Neural progenitor cell (in vitro differentiated cells): ENCODE measurements at regions not wholly inside any gene's neighbourhood (a gene's known extent, or its start where the extent isn't known, plus 50 kb on each side); places are given as distances from the start of the nearest gene placed in this dataset.

Source experiments
- DNase-seq: peaks from one replicate; pipeline ENCODE4 v3.0.0-alpha.2; 2016; ENCODE audit warnings: low spot score
- H2AFZ ChIP-seq: fragments of 200-600 bp; sonication (generic); replicated peaks from 2 replicates; pipeline ENCODE4 v1.6.1; 2016; ENCODE audit warnings: antibody characterized with exemption
- H3F3A ChIP-seq: fragments of 200-600 bp; sonication (generic); 2 replicates; pipeline ENCODE4 v1.6.1; 2016; ENCODE audit warnings: antibody characterized with exemption, low read depth
- H3K27ac ChIP-seq: fragments of 200-600 bp; sonication (generic); 2 replicates; pipeline ENCODE4 v1.5.1; 2016; ENCODE audit warnings: mild to moderate bottlenecking
- H3K27me3 ChIP-seq: fragments of 200-600 bp; sonication (generic); 2 replicates; pipeline ENCODE4 v1.6.1; 2016; ENCODE audit warnings: mild to moderate bottlenecking, moderate library complexity
- H3K36me3 ChIP-seq: fragments of 200-600 bp; sonication (generic); 2 replicates; pipeline ENCODE4 v1.5.1; 2016
- H3K4me1 ChIP-seq: fragments of 200-600 bp; sonication (generic); 2 replicates; pipeline ENCODE4 v1.6.1; 2016; ENCODE audit warnings: mixed run types
- H3K4me2 ChIP-seq: fragments of 200-600 bp; sonication (generic); 2 replicates; pipeline ENCODE4 v1.6.1; 2016
- H3K4me3 ChIP-seq: fragments of 200-600 bp; sonication (generic); 2 replicates; pipeline ENCODE4 v1.5.1; 2016
- H3K79me2 ChIP-seq: fragments of 200-600 bp; sonication (generic); 2 replicates; pipeline ENCODE4 v1.6.1; 2016; ENCODE audit warnings: low read depth
- H3K9ac ChIP-seq: fragments of 200-600 bp; sonication (generic); 2 replicates; pipeline ENCODE4 v1.6.1; 2016
- H3K9me3 ChIP-seq: fragments of 200-600 bp; sonication (generic); 2 replicates; pipeline ENCODE4 v1.5.1; 2016; ENCODE audit warnings: low read depth
- H4K20me1 ChIP-seq: fragments of 200-600 bp; sonication (generic); 2 replicates; pipeline ENCODE4 v1.6.1; 2016; ENCODE audit warnings: low read depth
- H3K27ac Mint-ChIP-seq: 3 replicates; pipeline ENCODE4 v1.8.0; 2021; ENCODE audit warnings: mixed read lengths
- H3K27me3 Mint-ChIP-seq: 2 replicates; pipeline ENCODE4 v1.8.0; 2022; ENCODE audit warnings: low read depth, mild to moderate bottlenecking, inconsistent platforms, moderate library complexity, mixed read lengths; ENCODE audit not compliant: insufficient read depth
- H3K36me3 Mint-ChIP-seq: 3 replicates; pipeline ENCODE4 v1.8.0; 2021; ENCODE audit warnings: mixed read lengths
- H3K4me1 Mint-ChIP-seq: 3 replicates; pipeline ENCODE4 v1.8.0; 2021; ENCODE audit warnings: mixed read lengths
- H3K4me3 Mint-ChIP-seq: 3 replicates; pipeline ENCODE4 v1.8.0; 2021; ENCODE audit warnings: mild to moderate bottlenecking, moderate library complexity, mixed read lengths
- H3K9me3 Mint-ChIP-seq: 3 replicates; pipeline ENCODE4 v1.8.0; 2020; ENCODE audit warnings: mixed read lengths
- CTCF ChIP-seq: fragments of 200-600 bp; sonication (generic); IDR thresholded peaks from 2 replicates; pipeline ENCODE4 v1.5.1; 2017; ENCODE audit warnings: antibody characterized with exemption, mild to moderate bottlenecking
- EZH2 ChIP-seq: fragments of 200-600 bp; sonication (generic); IDR thresholded peaks from 2 replicates; pipeline ENCODE4 v1.6.1; 2017; ENCODE audit warnings: antibody characterized with exemption, mild to moderate bottlenecking, moderate library complexity
- EZH2phosphoT487 ChIP-seq: fragments of 200-600 bp; sonication (generic); IDR thresholded peaks from 2 replicates; pipeline ENCODE4 v1.6.1; 2017; ENCODE audit warnings: antibody characterized with exemption

DNA sequence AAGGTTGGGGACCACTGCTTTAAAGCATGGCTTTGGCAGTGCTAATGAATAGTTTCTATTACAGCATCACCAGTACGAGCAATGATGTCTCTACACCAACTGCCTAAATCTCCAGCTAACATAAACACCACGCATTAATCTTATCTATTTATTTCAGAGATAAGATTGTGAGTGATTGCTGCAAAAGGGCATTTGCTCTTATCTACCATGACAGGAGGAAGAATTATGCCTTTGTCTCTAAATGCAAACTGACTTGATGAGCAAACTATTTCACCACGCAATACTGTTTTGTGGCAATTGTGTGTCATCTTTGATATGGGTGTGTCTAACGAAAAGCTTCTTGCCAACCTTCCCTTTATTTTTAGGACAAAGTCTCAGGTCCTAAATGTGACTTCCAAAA, 684.9 kb downstream of the SORCS1 start:
- Mint-ChIP-seq H3K4me3 (no peak overlapping the region), H3K27ac (no peak overlapping the region), H3K9me3 (no peaks in the 10 kb centered on the region), H3K4me1 (no peaks in the 10 kb centered on the region), H3K27me3 (peaks cover 3% of the 10 kb centered on the region), H3K36me3 (no peaks in the 10 kb centered on the region)
- H3K9ac ChIP-seq, result no peak overlapping the region
- no peaks in the 10 kb centered on the region for H3K9me3 ChIP-seq
- H3K79me2 ChIP-seq, result no peaks in the 10 kb centered on the region
- H4K20me1 ChIP-seq, result no peaks in the 10 kb centered on the region
- no peak overlapping the region for H3K4me2 ChIP-seq
- TF ChIP-seq EZH2, result no peak
- no peak for TF ChIP-seq CTCF
- no peak for TF ChIP-seq EZH2phosphoT487
- H3K4me3 ChIP-seq, result no peak overlapping the region
- H3K36me3 ChIP-seq, result no peaks in the 10 kb centered on the region
- no peaks in the 10 kb centered on the region for H3K4me1 ChIP-seq
- H3F3A ChIP-seq, result no peaks in the 10 kb centered on the region
- no peak for DNase-seq
- H2AFZ ChIP-seq, result no peak overlapping the region
- no peaks in the 10 kb centered on the region for H3K27me3 ChIP-seq
- H3K27ac ChIP-seq, result no peak overlapping the region

- Mint-ChIP-seq H3K4me1 (no peaks in the 10 kb centered on the region), H3K27me3 (no peaks in the 10 kb centered on the region), H3K27ac (no peak overlapping the region), H3K4me3 (no peak overlapping the region), H3K36me3 (no peaks in the 10 kb centered on the region), H3K9me3 (peaks cover 3% of the 10 kb centered on the region)
- Histone ChIP-seq H4K20me1 (no peaks in the 10 kb centered on the region), H3K4me3 (no peak overlapping the region), H3K4me2 (no peak overlapping the region), H3K4me1 (no peaks in the 10 kb centered on the region), H3K9me3 (no peaks in the 10 kb centered on the region), H3F3A (no peaks in the 10 kb centered on the region), H3K36me3 (no peaks in the 10 kb centered on the region), H3K27me3 (no peaks in the 10 kb centered on the region), H3K27ac (no peak overlapping the region), H2AFZ (no peak overlapping the region), H3K79me2 (no peaks in the 10 kb centered on the region), H3K9ac (no peak overlapping the region)
- no peak for DNase-seq
- TF ChIP-seq CTCF (no peak), EZH2 (no peak), EZH2phosphoT487 (no peak)
Measured at GRCh38 chr10:106474876-106475275, 689.6 kb downstream of the SORCS1 start.

GRCh38 chr10:106473129-106473685, 691.3 kb downstream of the SORCS1 start:
- Histone ChIP-seq H3K27me3 (no peaks in the 10 kb centered on the region), H2AFZ (no peak overlapping the region), H3K36me3 (no peaks in the 10 kb centered on the region), H3K9me3 (no peaks in the 10 kb centered on the region), H3K9ac (no peak overlapping the region), H3K4me1 (no peaks in the 10 kb centered on the region), H3K79me2 (no peaks in the 10 kb centered on the region), H4K20me1 (no peaks in the 10 kb centered on the region), H3K27ac (no peak overlapping the region), H3K4me3 (no peak overlapping the region), H3K4me2 (no peak overlapping the region), H3F3A (no peaks in the 10 kb centered on the region)
- no peak for TF ChIP-seq CTCF
- no peak for TF ChIP-seq EZH2
- TF ChIP-seq EZH2phosphoT487, result no peak
- Mint-ChIP-seq H3K36me3 (no peaks in the 10 kb centered on the region), H3K4me1 (no peaks in the 10 kb centered on the region), H3K4me3 (no peak overlapping the region), H3K27me3 (no peaks in the 10 kb centered on the region), H3K9me3 (peaks cover 3% of the 10 kb centered on the region), H3K27ac (no peak overlapping the region)
- no peak for DNase-seq
